Keratinocyte (primary cell): ENCODE measurements at regions not wholly inside any gene's neighbourhood (a gene's known extent, or its start where the extent isn't known, plus 50 kb on each side); places are given as distances from the start of the nearest gene placed in this dataset.

ENCODE experiments used
- CTCF ChIP-seq, 3 experiments: IDR thresholded peaks in 1 of 3; conservative IDR thresholded peaks in 1 of 3; optimal IDR thresholded peaks in 1 of 3; 2 replicates in 2 of 3; 3 replicates in 1 of 3; pipeline versions ENCODE3 to v1.5.1; 2011; ENCODE audit warnings: low read length in 3 of 3, mild to moderate bottlenecking in 3 of 3, moderate library complexity in 2 of 3, control low read depth in 1 of 3, inconsistent platforms in 1 of 3; ENCODE audit not compliant: insufficient read depth in 2 of 3; ENCODE audit errors: extremely low read depth in 1 of 3
- EZH2 ChIP-seq: IDR thresholded peaks from one replicate; pipeline ENCODE4 v1.6.1; 2012; ENCODE audit warnings: inconsistent platforms, mild to moderate bottlenecking, low read length, moderate library complexity

DNA sequence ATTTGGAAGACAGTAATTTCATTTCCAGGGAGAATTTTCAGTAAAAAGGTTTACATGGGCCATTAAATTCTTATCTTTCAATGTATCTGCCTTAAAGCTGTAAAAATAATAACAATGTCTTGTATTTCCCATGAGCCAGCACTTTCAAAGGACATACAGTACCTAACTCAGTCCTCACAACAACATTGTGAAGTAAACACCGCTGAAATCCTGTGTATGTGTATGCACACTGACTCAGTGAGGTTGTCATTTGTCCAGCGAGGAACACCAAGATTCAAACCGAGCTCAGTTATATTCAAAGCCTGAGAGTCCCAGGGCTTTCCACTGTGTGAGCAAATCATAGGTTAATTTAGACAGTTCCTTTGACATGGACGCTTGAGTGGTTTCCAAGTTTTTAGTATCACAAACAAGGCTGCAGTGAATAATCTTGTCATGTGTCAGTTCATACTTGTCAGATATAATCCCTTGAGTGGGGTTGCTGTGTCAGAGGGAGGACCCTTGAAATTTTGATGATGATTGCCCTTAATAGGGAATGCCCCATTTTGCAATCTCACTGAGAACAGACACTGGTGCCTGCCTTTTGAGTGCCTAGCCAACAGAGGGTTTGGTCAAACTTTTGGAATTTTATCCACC lies 50.0 kb upstream of the SLC22A23 start:
- no peak for TF ChIP-seq CTCF (optimal IDR thresholded peaks at IDR 0.05 in 1 of 3, IDR thresholded peaks at IDR 0.05 in 1 of 3, conservative IDR thresholded peaks at IDR 0.05 in 1 of 3; ENCODE audit: extremely low read depth in 1 of 3, insufficient read depth in 2 of 3, low read length in 3 of 3)
- no peak for TF ChIP-seq EZH2
